SU-DHL-6 (cell line): ENCODE measurements at regions not wholly inside any gene's neighbourhood (a gene's known extent, or its start where the extent isn't known, plus 50 kb on each side); places are given as distances from the start of the nearest gene placed in this dataset.

Experiments
- CTCF ChIP-seq: fragments of 200-600 bp; sonication (generic); IDR thresholded peaks from one replicate; pipeline ENCODE4 v1.5.1; 2017; ENCODE audit warnings: antibody characterized with exemption, mild to moderate bottlenecking, low read length, moderate library complexity; ENCODE audit not compliant: insufficient read depth, poor library complexity, severe bottlenecking
- EZH2phosphoT487 ChIP-seq: fragments of 200-600 bp; sonication (generic), shearing (Covaris generic); conservative IDR thresholded peaks from 2 replicates; pipeline ENCODE4 v1.6.1; 2018; ENCODE audit warnings: mild to moderate bottlenecking, antibody characterized with exemption, low read length, moderate library complexity, mixed read lengths

GRCh38 chr9:16352791-16353401, 517.6 kb downstream of the BNC2 start:
- TF ChIP-seq CTCF = no peak
- TF ChIP-seq EZH2phosphoT487 = no peak
